Panc1 (cell line): ENCODE measurements at regions not wholly inside any gene's neighbourhood (a gene's known extent, or its start where the extent isn't known, plus 50 kb on each side); places are given as distances from the start of the nearest gene placed in this dataset.

Source experiments
- CTCF ChIP-seq: fragments of 450-650 bp; IDR thresholded peaks from 2 replicates; pipeline ENCODE4 v1.5.1; 2017; ENCODE audit warnings: mild to moderate bottlenecking
- POLR2AphosphoS5 ChIP-seq: IDR thresholded peaks from 2 replicates; pipeline ENCODE4 v1.6.1; 2012; ENCODE audit warnings: mild to moderate bottlenecking, low read depth, low read length, moderate library complexity
- REST ChIP-seq, 2 experiments: IDR thresholded peaks; 2 replicates each; pipeline ENCODE4 v1.6.1; 2011 to 2012; ENCODE audit warnings: low read depth in 2 of 2, control low read depth in 1 of 2, low read length in 1 of 2, mild to moderate bottlenecking in 1 of 2, moderate library complexity in 1 of 2; ENCODE audit not compliant: insufficient read depth in 1 of 2
- SIN3A ChIP-seq: IDR thresholded peaks from 2 replicates; pipeline ENCODE4 v1.6.1; 2012; ENCODE audit warnings: low read depth, mild to moderate bottlenecking, low read length, moderate library complexity, borderline replicate concordance; ENCODE audit not compliant: insufficient read depth

- no peak for TF ChIP-seq CTCF
- no peak for TF ChIP-seq SIN3A
- no peak for TF ChIP-seq POLR2AphosphoS5
- TF ChIP-seq REST (IDR thresholded peaks at IDR 0.05; ENCODE audit: insufficient read depth in 1 of 2, low read depth in 2 of 2, low read length in 1 of 2) = no peak
Measured at GRCh38 chr11:128259816-128260215, 327.5 kb downstream of the ETS1 start.
